Common myeloid progenitor, CD34-positive (primary cell): ENCODE measurements at regions not wholly inside any gene's neighbourhood (a gene's known extent, or its start where the extent isn't known, plus 50 kb on each side); places are given as distances from the start of the nearest gene placed in this dataset.

ENCODE experiments used
- CTCF ChIA-PET: fragments of 350-600 bp; sonication (Branson Sonifier 250); formaldehyde crosslinking; loops from one replicate; lab custom pipeline; 2021; ENCODE audit warnings: antibody characterized with exemption; lab: Charles Lee
- POLR2A ChIA-PET: fragments of 350-600 bp; sonication (Branson Sonifier 250); formaldehyde crosslinking; loops from one replicate; lab custom pipeline; 2021; ENCODE audit warnings: antibody characterized with exemption; lab: Charles Lee
- DNase-seq, 3 donors: peaks; one replicate each; pipeline versions ENCODE4 v3.0.0 to v3.0.0-alpha.2; 2013
- H3K27ac ChIP-seq, 2 experiments: 1 replicate in 1 of 2; 2 replicates in 1 of 2; pipeline ENCODE4 v1.7.0; 2013; ENCODE audit warnings: inconsistent platforms in 2 of 2, low read length in 2 of 2, mild to moderate bottlenecking in 2 of 2, low read depth in 1 of 2, moderate library complexity in 1 of 2; ENCODE audit not compliant: severe bottlenecking in 2 of 2, insufficient read depth in 1 of 2, poor library complexity in 1 of 2
- H3K27me3 ChIP-seq, 5 experiments: replicated peaks in 2 of 5; 1 replicate in 3 of 5; 2 replicates in 2 of 5; pipeline versions ENCODE4 v1.6.1 to v1.7.0; 2013; ENCODE audit warnings: low read length in 4 of 5, mild to moderate bottlenecking in 2 of 5, moderate library complexity in 2 of 5, inconsistent platforms in 1 of 5; ENCODE audit not compliant: insufficient read depth in 5 of 5, control insufficient read depth in 4 of 5
- H3K36me3 ChIP-seq, 4 experiments: 1 replicate in 2 of 4; 2 replicates in 2 of 4; pipeline versions ENCODE4 v1.6.1 to v1.7.0; 2013; ENCODE audit warnings: low read length in 3 of 4, control low read depth in 1 of 4, mild to moderate bottlenecking in 1 of 4; ENCODE audit not compliant: control insufficient read depth in 4 of 4, insufficient read depth in 4 of 4
- H3K4me1 ChIP-seq, 4 experiments: 1 replicate in 3 of 4; 2 replicates in 1 of 4; pipeline versions ENCODE4 v1.6.1 to v1.7.1; 2013; ENCODE audit warnings: low read length in 3 of 4, mild to moderate bottlenecking in 3 of 4, control low read depth in 1 of 4, inconsistent platforms in 1 of 4, moderate library complexity in 1 of 4; ENCODE audit not compliant: control insufficient read depth in 4 of 4, insufficient read depth in 4 of 4; ENCODE audit errors: control extremely low read depth in 1 of 4
- H3K4me3 ChIP-seq, 7 experiments: 1 replicate in 4 of 7; 2 replicates in 3 of 7; pipeline versions ENCODE4 v1.5.1 to v1.7.0; 2013; ENCODE audit warnings: mild to moderate bottlenecking in 7 of 7, low read length in 6 of 7, moderate library complexity in 6 of 7, inconsistent platforms in 2 of 7, low read depth in 2 of 7, control low read depth in 1 of 7; ENCODE audit not compliant: insufficient read depth in 4 of 7, control insufficient read depth in 1 of 7; ENCODE audit errors: extremely low read depth in 1 of 7
- H3K9me3 ChIP-seq, 5 experiments: 1 replicate in 4 of 5; 2 replicates in 1 of 5; pipeline versions ENCODE4 v1.6.1 to v1.7.1; 2013; ENCODE audit warnings: low read length in 4 of 5, mild to moderate bottlenecking in 2 of 5, inconsistent platforms in 1 of 5, low read depth in 1 of 5, moderate library complexity in 1 of 5; ENCODE audit not compliant: control insufficient read depth in 4 of 5, insufficient read depth in 2 of 5; ENCODE audit errors: control extremely low read depth in 1 of 5
- WGBS: methylation state at CpG from one replicate; pipeline ENCODE4 v1.1.5; 2013; ENCODE audit not compliant: insufficient coverage; 5-methylcytosine and 5-hydroxymethylcytosine counted together

DNA sequence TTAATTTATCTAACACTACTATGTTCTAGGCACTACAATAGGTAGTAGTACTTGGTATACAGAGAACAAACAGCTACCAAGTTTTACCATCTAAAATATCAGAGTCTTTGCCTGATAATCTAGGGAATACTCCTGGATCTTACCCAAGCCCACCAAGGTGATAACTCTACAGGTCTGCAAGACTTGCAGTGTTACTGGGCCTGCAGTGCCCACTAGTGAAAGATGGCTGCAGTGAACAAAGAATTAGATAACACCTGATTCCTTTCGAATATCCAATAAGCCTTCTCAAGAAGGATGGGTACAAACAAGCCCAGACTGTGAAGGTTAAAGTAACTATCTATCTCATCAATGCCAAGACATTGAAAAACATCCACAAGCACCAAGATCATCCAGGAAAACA lies 317.0 kb upstream of the DCBLD2 start:
- H3K9me3 ChIP-seq = peaks cover 0 to 4% (median 0%) of the 10 kb centered on the region in 5 experiments
- no peaks in the 10 kb centered on the region for H3K4me1 ChIP-seq
- no peak overlapping the region for H3K27ac ChIP-seq
- POLR2A ChIA-PET = no interaction called here
- DNase-seq = no peak
- CTCF ChIA-PET = no interaction called here
- no CpG with 5 or more reads among the region's 1 CpG for WGBS
- no peaks in the 10 kb centered on the region for H3K36me3 ChIP-seq
- H3K27me3 ChIP-seq = no peaks in the 10 kb centered on the region
- no peak overlapping the region for H3K4me3 ChIP-seq

DNA sequence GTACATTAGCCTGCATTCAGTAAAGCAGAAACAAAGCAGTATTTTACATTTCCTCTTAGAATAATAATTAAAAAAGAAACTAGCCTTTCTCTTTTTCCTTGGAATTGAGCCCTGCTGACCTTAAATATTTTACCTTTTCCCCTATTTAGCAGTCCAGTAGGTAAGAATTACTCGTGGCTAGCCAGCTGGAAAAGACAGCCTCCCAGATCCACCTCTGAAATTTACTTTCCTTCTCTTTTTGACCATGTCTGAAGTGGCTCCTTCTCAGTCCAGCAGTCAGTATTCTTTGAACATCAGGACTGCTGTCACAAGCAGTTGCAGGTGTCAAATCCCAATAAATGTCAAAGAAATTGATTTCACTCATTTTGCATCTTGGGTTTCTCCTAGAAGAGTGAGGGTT lies 311.5 kb upstream of the DCBLD2 start:
- Histone ChIP-seq H3K9me3 (peaks cover 0 to 3% (median 0%) of the 10 kb centered on the region in 5 experiments), H3K4me1 (no peaks in the 10 kb centered on the region), H3K27me3 (no peaks in the 10 kb centered on the region), H3K36me3 (no peaks in the 10 kb centered on the region), H3K27ac (no peak overlapping the region), H3K4me3 (no peak overlapping the region)
- 100% methylated on average over 1 of the region's 1 CpG for WGBS
- DNase-seq = no peak
- POLR2A ChIA-PET = no interaction called here
- CTCF ChIA-PET = no interaction called here

DNA sequence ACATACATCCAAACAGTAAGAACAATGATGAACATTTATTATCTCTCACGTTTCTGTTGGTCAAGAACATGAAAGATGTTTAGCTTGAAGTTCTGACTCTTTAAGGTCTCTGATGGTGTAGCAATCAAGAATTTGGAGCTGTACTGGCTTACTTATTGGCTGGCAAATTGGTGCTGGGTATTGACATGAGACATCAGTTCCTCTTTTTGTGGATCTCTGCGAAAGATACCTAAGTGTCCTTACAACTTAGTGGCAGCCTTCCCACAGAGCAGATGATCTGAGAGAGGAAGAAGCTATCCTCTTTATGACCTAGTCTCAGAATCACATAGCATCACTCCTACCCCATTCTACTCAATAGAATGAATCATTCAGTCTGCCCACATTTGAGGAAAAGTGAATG lies 309.8 kb upstream of the DCBLD2 start:
- ChIA-PET CTCF (no interaction called here), POLR2A (no interaction called here)
- no CpG with 5 or more reads among the region's 2 CpGs for WGBS
- no peak for DNase-seq
- Histone ChIP-seq H3K36me3 (no peaks in the 10 kb centered on the region), H3K4me1 (no peaks in the 10 kb centered on the region), H3K27ac (no peak overlapping the region), H3K27me3 (no peaks in the 10 kb centered on the region), H3K9me3 (no peaks in the 10 kb centered on the region), H3K4me3 (no peak overlapping the region)

DNA sequence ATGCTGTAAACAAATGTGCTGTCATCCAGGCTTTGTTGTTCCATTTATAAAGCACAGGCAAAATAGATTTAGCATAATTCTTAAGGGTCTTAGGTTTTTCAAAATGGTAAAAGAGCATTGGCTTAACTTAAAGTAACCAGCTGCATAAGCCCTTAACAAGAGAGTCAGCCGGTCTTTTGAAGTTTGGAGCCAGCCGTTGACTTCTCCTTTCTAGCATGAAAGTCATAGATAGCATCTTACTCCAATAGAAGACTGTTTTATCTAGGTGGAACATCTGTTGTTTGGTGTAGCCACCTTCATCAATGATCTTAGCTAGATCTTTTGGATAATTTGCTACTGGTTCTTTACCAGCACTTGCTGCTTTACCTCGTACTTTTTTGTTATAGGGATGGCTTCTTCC lies 297.5 kb upstream of the DCBLD2 start:
- no peaks in the 10 kb centered on the region for H3K9me3 ChIP-seq
- 100% methylated on average over 1 of the region's 3 CpGs for WGBS
- POLR2A ChIA-PET = no interaction called here
- H3K27ac ChIP-seq = no peak overlapping the region
- CTCF ChIA-PET = no interaction called here
- DNase-seq = no peak
- no peaks in the 10 kb centered on the region for H3K36me3 ChIP-seq
- H3K27me3 ChIP-seq = no peaks in the 10 kb centered on the region
- H3K4me3 ChIP-seq = no peak overlapping the region
- no peaks in the 10 kb centered on the region for H3K4me1 ChIP-seq

DNA sequence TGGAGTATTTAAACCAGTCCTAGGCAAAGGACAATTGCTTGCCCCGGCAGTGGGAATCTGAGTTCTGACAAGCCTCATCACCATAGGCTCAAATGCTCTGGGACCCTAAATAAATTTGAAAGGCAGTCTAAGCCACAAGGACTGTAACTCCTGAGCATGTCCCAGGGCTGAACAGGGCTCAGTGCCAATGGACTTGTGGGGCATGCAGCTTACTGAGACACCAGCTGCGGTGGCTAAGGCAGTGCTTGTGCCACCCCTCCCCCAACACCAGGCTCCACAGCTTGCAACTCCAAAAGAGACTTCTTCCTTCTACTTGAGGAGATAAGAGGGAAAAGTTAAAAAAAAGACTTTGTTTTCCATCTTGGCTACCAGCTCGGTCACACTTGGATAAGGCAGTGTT lies 289.7 kb upstream of the DCBLD2 start:
- no peak for DNase-seq
- Histone ChIP-seq H3K9me3 (no peaks in the 10 kb centered on the region), H3K27me3 (no peaks in the 10 kb centered on the region), H3K4me1 (no peaks in the 10 kb centered on the region), H3K4me3 (no peak overlapping the region), H3K27ac (no peak overlapping the region), H3K36me3 (no peaks in the 10 kb centered on the region)
- CTCF ChIA-PET = no interaction called here
- POLR2A ChIA-PET = no interaction called here
- WGBS = 93% methylated on average over 3 of the region's 3 CpGs

DNA sequence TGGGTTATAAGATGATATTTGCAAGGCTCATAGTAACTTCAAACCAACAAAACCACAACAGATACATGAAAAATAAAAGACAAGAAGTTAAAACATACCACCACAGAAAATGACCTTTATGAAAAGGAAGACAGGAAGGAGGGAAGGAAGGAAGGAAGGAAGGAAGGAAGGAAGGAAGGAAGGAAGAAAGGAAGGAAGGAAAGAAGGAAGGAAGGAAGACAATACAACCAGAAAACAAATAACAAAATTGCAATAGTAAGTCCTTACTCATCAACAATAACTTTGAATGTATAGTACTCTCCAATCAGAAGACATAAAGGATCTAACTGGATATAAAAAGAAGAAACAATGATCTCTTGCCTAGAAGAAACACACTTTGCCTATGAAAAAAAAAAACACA lies 287.4 kb upstream of the DCBLD2 start:
- Histone ChIP-seq H3K4me1 (no peaks in the 10 kb centered on the region), H3K36me3 (no peaks in the 10 kb centered on the region), H3K27me3 (no peaks in the 10 kb centered on the region), H3K4me3 (no peak overlapping the region), H3K27ac (no peak overlapping the region), H3K9me3 (no peaks in the 10 kb centered on the region)
- DNase-seq = no peak
- POLR2A ChIA-PET = no interaction called here
- CTCF ChIA-PET = no interaction called here

DNA sequence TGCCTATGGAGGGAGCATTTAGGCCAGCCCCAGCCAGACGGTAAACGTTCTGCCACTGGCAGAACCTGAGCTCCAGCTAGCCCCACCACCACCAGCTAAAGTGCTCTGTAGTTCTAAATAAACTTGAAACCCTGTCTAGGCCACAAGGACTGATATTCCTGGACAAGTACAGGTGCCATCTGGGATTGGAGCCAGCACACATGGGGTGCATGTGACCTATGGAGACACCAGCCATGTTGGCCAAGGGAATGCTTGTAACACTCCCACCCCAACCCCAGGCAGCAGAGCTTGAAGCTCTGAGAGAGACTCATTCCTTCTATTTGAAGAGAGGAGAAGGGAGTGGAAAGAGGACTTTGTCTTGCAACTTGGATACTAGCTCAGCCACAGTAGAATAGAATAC lies 284.5 kb upstream of the DCBLD2 start:
- Histone ChIP-seq H3K36me3 (no peaks in the 10 kb centered on the region), H3K27ac (no peak overlapping the region), H3K4me1 (no peaks in the 10 kb centered on the region), H3K27me3 (no peaks in the 10 kb centered on the region), H3K4me3 (no peak overlapping the region), H3K9me3 (no peaks in the 10 kb centered on the region)
- 100% methylated on average over 2 of the region's 2 CpGs for WGBS
- no peak for DNase-seq
- ChIA-PET CTCF (interaction anchor here (1.9 kb wide), 1 partner anchor 13 kb away, joined by 6 read pairs; no protein-coding TSS in a partner anchor), POLR2A (no interaction called here)
